GM12878 (cell line): ENCODE measurements at regions not wholly inside any gene's neighbourhood (a gene's known extent, or its start where the extent isn't known, plus 50 kb on each side); places are given as distances from the start of the nearest gene placed in this dataset.

Experiments
- ATAC-seq: fragments of 200-7000 bp; cut with Tn5 transposase; 3 replicates; pipeline ENCODE4 v1.9.1; 2020; ENCODE audit warnings: mild to moderate bottlenecking, moderate library complexity
- BruUV-seq: library from RNA; stranded (reverse); fragments of 400-500 nt; replicated peaks from 2 replicates; lab custom pipeline; 2021; lab: Mats Ljungman, UMichigan
- CTCF ChIA-PET: fragments of 300-600 bp; sonication (Branson Sonifier 250); formaldehyde crosslinking; extraction: SDS; loops from one replicate; lab custom pipeline; 2021; ENCODE audit warnings: inconsistent platforms; lab: Yijun Ruan, JAX
- POLR2A ChIA-PET: fragments of 350-600 bp; formaldehyde crosslinking; extraction: SDS; loops from one replicate; lab custom pipeline; 2021; ENCODE audit warnings: inconsistent platforms; lab: Charles Lee
- RAD21 ChIA-PET: fragments of 300-600 bp; sonication (Branson Sonifier 250); formaldehyde crosslinking; loops from one replicate; lab custom pipeline; 2023; ENCODE audit warnings: antibody characterized with exemption; ENCODE audit not compliant: unreplicated experiment; lab: Charles Lee
- SMC1A ChIA-PET: fragments of 300-600 bp; sonication (Branson Sonifier 250); formaldehyde crosslinking; loops from one replicate; lab custom pipeline; 2023; ENCODE audit not compliant: unreplicated experiment, uncharacterized antibody; lab: Charles Lee
- DNase-seq: peaks from one replicate; pipeline ENCODE4 v3.0.0-alpha.2; 2011; ENCODE audit warnings: low read depth, low spot score
- FAIRE-seq: peaks from 3 replicates; lab custom pipeline; 2011; peaks lifted over from hg19 to GRCh38; lab: Jason Lieb, UNC
- H2AFZ ChIP-seq: 2 replicates; pipeline ENCODE4 v1.6.0; 2011; ENCODE audit warnings: low read depth, low read length, control low read depth; ENCODE audit not compliant: control insufficient read depth
- H3K27ac ChIP-seq: 2 replicates; pipeline ENCODE4 v1.5.1; 2011; ENCODE audit warnings: control low read depth; ENCODE audit not compliant: control insufficient read depth, insufficient read depth
- H3K27me3 ChIP-seq, 2 experiments: replicated peaks in 1 of 2; 2 replicates each; pipeline versions ENCODE4 v1.6.0 to v1.6.1; 2011; ENCODE audit warnings: low read length in 1 of 2; ENCODE audit not compliant: control insufficient read depth in 2 of 2, insufficient read depth in 2 of 2
- H3K36me3 ChIP-seq, 2 experiments: 2 replicates each; pipeline ENCODE4 v1.5.1; 2011; ENCODE audit warnings: low read length in 1 of 2; ENCODE audit not compliant: control insufficient read depth in 2 of 2, insufficient read depth in 2 of 2
- H3K4me1 ChIP-seq: 2 replicates; pipeline ENCODE4 v1.6.1; 2011; ENCODE audit warnings: mild to moderate bottlenecking, low read length, moderate library complexity, mixed read lengths; ENCODE audit not compliant: control insufficient read depth, insufficient read depth
- H3K4me2 ChIP-seq: 2 replicates; pipeline ENCODE4 v1.6.0; 2011; ENCODE audit warnings: control low read depth; ENCODE audit not compliant: control insufficient read depth, insufficient read depth
- H3K4me3 ChIP-seq: fragments of 200-600 bp; sonication (generic); 2 replicates; pipeline ENCODE4 v1.5.1; 2016
- H3K79me2 ChIP-seq: 2 replicates; pipeline ENCODE4 v1.6.0; 2011; ENCODE audit warnings: low read length; ENCODE audit not compliant: control insufficient read depth, insufficient read depth
- H3K9ac ChIP-seq: 2 replicates; pipeline ENCODE4 v1.8.0; 2011; ENCODE audit warnings: low read length, control low read depth, mixed read lengths; ENCODE audit not compliant: control insufficient read depth, insufficient read depth
- H3K9me3 ChIP-seq: replicated peaks from 3 replicates; pipeline ENCODE4 v1.5.1; 2011; ENCODE audit warnings: mild to moderate bottlenecking, low read length; ENCODE audit not compliant: control insufficient read depth, insufficient read depth
- H4K20me1 ChIP-seq: 2 replicates; pipeline ENCODE4 v1.6.0; 2011; ENCODE audit not compliant: control insufficient read depth, insufficient read depth
- BMI1 ChIP-seq: fragments of 450-650 bp; IDR thresholded peaks from 2 replicates; pipeline ENCODE4 v1.6.1; 2016; ENCODE audit warnings: mild to moderate bottlenecking, moderate library complexity, borderline replicate concordance
- CHD2 ChIP-seq: IDR thresholded peaks from 2 replicates; pipeline ENCODE4 v1.6.1; 2011; ENCODE audit warnings: low read depth, low read length, improper control_type of control experiment, borderline replicate concordance
- FOXK2 ChIP-seq: fragments of 450-650 bp; IDR thresholded peaks from 2 replicates; pipeline ENCODE4 v1.6.1; 2017; ENCODE audit warnings: mild to moderate bottlenecking, moderate library complexity
- HCFC1 ChIP-seq: fragments of 150-350 bp; IDR thresholded peaks from 2 replicates; pipeline ENCODE4 v1.6.1; 2014; ENCODE audit warnings: low read length
- HDGF ChIP-seq: fragments of 450-650 bp; IDR thresholded peaks from 2 replicates; pipeline ENCODE4 v1.6.1; 2016; ENCODE audit warnings: antibody characterized with exemption
- JUND ChIP-seq: IDR thresholded peaks from 2 replicates; pipeline ENCODE4 v1.6.1; 2012; ENCODE audit warnings: low read depth, mild to moderate bottlenecking, low read length, improper control_type of control experiment, moderate library complexity
- LARP7 ChIP-seq: fragments of 450-650 bp; IDR thresholded peaks from 2 replicates; pipeline ENCODE4 v1.6.1; 2017; ENCODE audit warnings: mild to moderate bottlenecking
- MAX ChIP-seq: IDR thresholded peaks from 2 replicates; pipeline ENCODE4 v1.6.1; 2012; ENCODE audit warnings: low read depth, low read length, improper control_type of control experiment
- MXI1 ChIP-seq: fragments of 150-350 bp; IDR thresholded peaks from 2 replicates; pipeline ENCODE4 v1.6.1; 2011; ENCODE audit warnings: low read depth, mild to moderate bottlenecking, inconsistent platforms, low read length, improper control_type of control experiment
- NFXL1 ChIP-seq: fragments of 450-650 bp; IDR thresholded peaks from 2 replicates; pipeline ENCODE4 v1.6.1; 2017; ENCODE audit warnings: antibody characterized with exemption, mild to moderate bottlenecking, borderline replicate concordance
- NR2F1 ChIP-seq: fragments of 450-650 bp; conservative IDR thresholded peaks from 2 replicates; pipeline ENCODE4 v1.6.1; 2017; ENCODE audit warnings: mild to moderate bottlenecking
- RCOR1 ChIP-seq: conservative IDR thresholded peaks from 2 replicates; pipeline ENCODE4 v1.6.1; 2012; ENCODE audit warnings: low read depth, low read length, improper control_type of control experiment
- RELA ChIP-seq: fragments of 450-650 bp; IDR thresholded peaks from 2 replicates; pipeline ENCODE4 v1.8.0; 2014; ENCODE audit warnings: borderline replicate concordance; ENCODE audit not compliant: partially characterized antibody
- SMAD5 ChIP-seq: IDR thresholded peaks from 2 replicates; pipeline ENCODE4 v1.6.1; 2016; ENCODE audit warnings: antibody characterized with exemption, low read depth
- SP1 ChIP-seq: IDR thresholded peaks from one replicate; pipeline ENCODE4 v1.6.1; 2011; ENCODE audit warnings: low read depth, low read length
- STAT3 ChIP-seq: IDR thresholded peaks from 2 replicates; pipeline ENCODE4 v1.6.1; 2011; ENCODE audit warnings: low read depth, low read length, improper control_type of control experiment
- TAF1 ChIP-seq: IDR thresholded peaks from 2 replicates; pipeline ENCODE4 v1.6.1; 2011; ENCODE audit warnings: mild to moderate bottlenecking, low read depth, low read length, borderline replicate concordance
- TCF7 ChIP-seq: IDR thresholded peaks from 2 replicates; pipeline ENCODE4 v1.6.1; 2014; ENCODE audit warnings: antibody characterized with exemption, borderline replicate concordance
- ZNF24 ChIP-seq: fragments of 450-650 bp; IDR thresholded peaks from 2 replicates; pipeline ENCODE4 v1.6.1; 2017; ENCODE audit warnings: antibody characterized with exemption, mild to moderate bottlenecking
- WGBS: methylation state at CpG from one replicate; pipeline ENCODE4 v1.1.6; 2016; ENCODE audit warnings: low lambda C conversion rate; ENCODE audit not compliant: insufficient replicate concordance, insufficient coverage; ENCODE audit errors: missing lambda C conversion rate; 5-methylcytosine and 5-hydroxymethylcytosine counted together
- in situ Hi-C: fragments of 300-500 bp; cut with MboI; formaldehyde crosslinking; loops from 9 replicates; pipeline ENCODE4 v1.14.3; 2018; ENCODE audit warnings: mixed read lengths
- intact Hi-C: fragments of 100-400 bp; cut with micrococcal nuclease; formaldehyde crosslinking; loops from one replicate; pipeline ENCODE4 v1.14.2; 2022; ENCODE audit not compliant: unreplicated experiment

GRCh38 chr1:4449972-4450371 is 204.4 kb upstream of the AJAP1 start:
- Histone ChIP-seq H4K20me1 (no peaks in the 10 kb centered on the region), H3K9me3 (no peaks in the 10 kb centered on the region), H2AFZ (no peak overlapping the region), H3K27ac (no peak overlapping the region), H3K27me3 (no peaks in the 10 kb centered on the region), H3K9ac (no peak overlapping the region), H3K36me3 (no peaks in the 10 kb centered on the region), H3K4me1 (no peaks in the 10 kb centered on the region), H3K4me3 (no peak overlapping the region), H3K79me2 (no peaks in the 10 kb centered on the region), H3K4me2 (no peak overlapping the region)
- no peak for DNase-seq
- ChIA-PET SMC1A (no interaction called here), RAD21 (no interaction called here), CTCF (no interaction called here), POLR2A (no interaction called here)
- WGBS = 8% methylated on average over 5 of the region's 5 CpGs
- no TSS peak for BruUV-seq
- ATAC-seq = no peak
- FAIRE-seq = no peak
- TF ChIP-seq MXI1 = no peak
- TF ChIP-seq ZNF24 = no peak
- no peak for TF ChIP-seq STAT3
- no peak for TF ChIP-seq RCOR1
- no peak for TF ChIP-seq NFXL1
- TF ChIP-seq CHD2 = no peak
- TF ChIP-seq TAF1 = no peak
- TF ChIP-seq NR2F1 = no peak
- TF ChIP-seq JUND = no peak
- no peak for TF ChIP-seq HDGF
- TF ChIP-seq BMI1 = no peak
- no peak for TF ChIP-seq SP1
- no peak for TF ChIP-seq MAX
- TF ChIP-seq LARP7 = no peak
- TF ChIP-seq FOXK2 = no peak
- no peak for TF ChIP-seq SMAD5
- TF ChIP-seq RELA = no peak
- no peak for TF ChIP-seq HCFC1
- no peak for TF ChIP-seq TCF7
- in situ Hi-C loops = no loop called here
- intact Hi-C loops = no loop called here
